GM19239 (cell line): ENCODE measurements at regions not wholly inside any gene's neighbourhood (a gene's known extent, or its start where the extent isn't known, plus 50 kb on each side); places are given as distances from the start of the nearest gene placed in this dataset.
"Not testable (repeated sequence)": the region's sequence is repeated elsewhere in the genome, so short reads cannot be mapped to it uniquely, and the experiment has no call there.

Source experiments
- DNase-seq: peaks from one replicate; pipeline ENCODE4 v3.0.0; 2011; ENCODE audit warnings: low spot score; ENCODE audit not compliant: insufficient read length
- FAIRE-seq: peaks from 2 replicates; lab custom pipeline; 2011; peaks lifted over from hg19 to GRCh38; lab: Jason Lieb, UNC

GRCh38 chr1:197985351-197985750 is 68.2 kb downstream of the LHX9 start:
- no peak for DNase-seq
- FAIRE-seq: no peak

- DNase-seq (no peak), FAIRE-seq (no peak)
Measured at GRCh38 chr1:197986817-197987216, 69.6 kb downstream of the LHX9 start.

GRCh38 chr1:197987294-197987693 is 70.1 kb downstream of the LHX9 start:
- no peak for FAIRE-seq
- no peak for DNase-seq

- not testable (repeated sequence) for FAIRE-seq
Measured at GRCh38 chr1:197988581-197988980, 71.4 kb downstream of the LHX9 start.

GRCh38 chr1:197989058-197989457 is 71.9 kb downstream of the LHX9 start:
- FAIRE-seq (no peak), DNase-seq (no peak)

More at GRCh38 chr1:197988581-197988980, 71.4 kb downstream of the LHX9 start:
- not testable (repeated sequence) for DNase-seq

GRCh38 chr1:197991594-197991993 is 74.4 kb downstream of the LHX9 start:
- FAIRE-seq (no peak), DNase-seq (no peak)

GRCh38 chr1:197994907-197995407 is 77.8 kb downstream of the LHX9 start:
- FAIRE-seq (no peak), DNase-seq (no peak)

GRCh38 chr1:197995408-197996258 is 78.5 kb downstream of the LHX9 start:
- DNase-seq: no peak
- no peak for FAIRE-seq

GRCh38 chr1:197996259-197996512 is 79.0 kb downstream of the LHX9 start:
- DNase-seq, FAIRE-seq: not testable (repeated sequence)

GRCh38 chr1:197998110-197998509 is 80.9 kb downstream of the LHX9 start:
- no peak for FAIRE-seq
- DNase-seq: no peak

GRCh38 chr1:198001776-198002408 is 84.7 kb downstream of the LHX9 start:
- FAIRE-seq (no peak), DNase-seq (no peak)

GRCh38 chr1:198003468-198003867 is 86.3 kb downstream of the LHX9 start:
- DNase-seq (no peak), FAIRE-seq (no peak)

- no peak for DNase-seq
- no peak for FAIRE-seq
Measured at GRCh38 chr1:198007011-198007410, 89.8 kb downstream of the LHX9 start.

GRCh38 chr1:198007687-198008607 is 90.8 kb downstream of the LHX9 start:
- DNase-seq: no peak
- no peak for FAIRE-seq

GRCh38 chr1:198014355-198014754 is 97.2 kb downstream of the LHX9 start:
- DNase-seq (no peak), FAIRE-seq (no peak)

- DNase-seq (no peak), FAIRE-seq (no peak)
Measured at GRCh38 chr1:198015309-198015708, 98.1 kb downstream of the LHX9 start.

GRCh38 chr1:198018529-198018928 is 101.4 kb downstream of the LHX9 start:
- FAIRE-seq (no peak), DNase-seq (no peak)

GRCh38 chr1:198019126-198019525 is 102.0 kb downstream of the LHX9 start:
- FAIRE-seq: no peak
- no peak for DNase-seq

- FAIRE-seq (no peak), DNase-seq (no peak)
Measured at GRCh38 chr1:198024336-198024735, 107.2 kb downstream of the LHX9 start.

GRCh38 chr1:198024782-198025181 is 107.6 kb downstream of the LHX9 start:
- DNase-seq (no peak), FAIRE-seq (no peak)

GRCh38 chr1:198030682-198031081 is 113.5 kb downstream of the LHX9 start:
- FAIRE-seq (no peak), DNase-seq (no peak)
